HEK293 (cell line): ENCODE measurements at regions not wholly inside any gene's neighbourhood (a gene's known extent, or its start where the extent isn't known, plus 50 kb on each side); places are given as distances from the start of the nearest gene placed in this dataset.

Source experiments
- CTCF ChIP-seq: fragments of 450-650 bp; formaldehyde crosslinking; IDR thresholded peaks from 2 replicates; pipeline ENCODE4 v1.5.1; 2016; ENCODE audit warnings: missing biosample characterization, missing genetic modification characterization
- SCRT1 ChIP-seq: fragments of 450-650 bp; formaldehyde crosslinking; IDR thresholded peaks from 2 replicates; pipeline ENCODE4 v1.5.1; 2016; ENCODE audit warnings: missing biosample characterization, missing genetic modification characterization, borderline replicate concordance

- TF ChIP-seq SCRT1 (tag by site-specific recombination): no peak
- TF ChIP-seq CTCF: no peak
Observed at GRCh38 chr15:20355256-20355868, 186.2 kb downstream of the GOLGA6L6 start.
